GM21423 (cell line): ENCODE measurements at regions not wholly inside any gene's neighbourhood (a gene's known extent, or its start where the extent isn't known, plus 50 kb on each side); places are given as distances from the start of the nearest gene placed in this dataset.
"Not testable (repeated sequence)": the region's sequence is repeated elsewhere in the genome, so short reads cannot be mapped to it uniquely, and the experiment has no call there.

Experiments used
- ATAC-seq: cut with Tn5 transposase; IDR thresholded peaks from one replicate; pipeline ENCODE4 v1.9.1; 2021; ENCODE audit warnings: mild to moderate bottlenecking, moderate library complexity; ENCODE audit not compliant: unreplicated experiment

DNA sequence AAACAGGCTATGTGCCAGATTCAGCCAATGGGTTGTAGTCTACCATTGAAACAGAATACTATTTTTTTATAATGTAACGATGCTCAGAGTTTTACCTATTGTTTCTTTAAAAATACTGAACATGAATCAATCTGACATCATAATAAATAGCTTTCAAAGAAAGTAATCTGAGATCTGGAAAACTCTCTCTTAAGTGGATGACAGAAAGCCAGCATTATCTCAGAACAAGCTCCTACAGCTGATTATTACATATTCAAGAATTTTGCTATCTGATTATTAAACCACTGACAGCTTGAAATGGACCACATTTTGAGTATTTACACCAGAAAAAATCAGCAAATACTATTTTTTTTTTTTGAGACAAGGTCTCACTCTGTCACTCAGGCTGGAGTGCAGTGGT is 484.2 kb upstream of the SOX9 start:
- no peak for ATAC-seq

DNA sequence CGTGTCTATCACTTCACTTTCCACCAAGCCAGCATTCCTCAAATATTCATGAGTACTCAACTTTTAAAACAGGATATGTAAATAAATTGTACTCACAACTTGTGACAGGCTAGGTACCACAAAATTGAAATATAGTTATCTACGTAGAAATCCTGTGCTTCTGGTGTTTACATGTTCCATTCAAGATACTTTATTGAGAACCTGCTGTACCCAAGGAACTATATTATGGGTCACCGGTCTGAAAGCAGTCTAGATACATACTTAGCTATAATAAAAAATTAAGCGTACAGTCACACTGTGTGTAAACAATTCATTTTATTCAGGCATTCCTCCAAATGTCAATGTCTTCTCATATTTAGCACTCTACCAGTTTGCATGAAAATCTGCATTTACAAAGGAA is 482.2 kb upstream of the SOX9 start:
- ATAC-seq: no peak

GRCh38 chr17:71639865-71640264 is 481.0 kb upstream of the SOX9 start:
- ATAC-seq: no peak

DNA sequence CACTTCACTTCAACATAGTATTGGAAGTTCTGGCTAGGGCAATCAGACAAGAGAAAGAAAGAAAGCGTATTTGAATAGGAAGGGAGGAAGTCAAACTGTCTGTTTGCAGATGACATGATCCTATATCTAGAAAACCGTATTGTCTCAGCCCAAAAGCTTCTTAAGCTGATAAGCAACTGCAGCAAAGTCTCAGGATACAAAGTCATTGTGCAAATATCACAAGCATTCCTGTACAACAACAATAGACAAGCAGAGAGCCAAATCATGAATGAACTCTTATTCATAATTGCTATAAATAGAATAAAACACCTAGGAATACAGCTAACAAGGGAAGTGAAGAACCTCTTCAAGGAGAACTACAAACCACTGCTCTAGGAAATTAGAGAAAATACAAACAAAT is 473.9 kb upstream of the SOX9 start:
- ATAC-seq: not testable (repeated sequence)

- not testable (repeated sequence) for ATAC-seq
These were observed 472.5 kb upstream of the SOX9 start for GRCh38 chr17:71648342-71648741.

GRCh38 chr17:71649941-71650350 is 470.9 kb upstream of the SOX9 start:
- ATAC-seq: no peak

DNA sequence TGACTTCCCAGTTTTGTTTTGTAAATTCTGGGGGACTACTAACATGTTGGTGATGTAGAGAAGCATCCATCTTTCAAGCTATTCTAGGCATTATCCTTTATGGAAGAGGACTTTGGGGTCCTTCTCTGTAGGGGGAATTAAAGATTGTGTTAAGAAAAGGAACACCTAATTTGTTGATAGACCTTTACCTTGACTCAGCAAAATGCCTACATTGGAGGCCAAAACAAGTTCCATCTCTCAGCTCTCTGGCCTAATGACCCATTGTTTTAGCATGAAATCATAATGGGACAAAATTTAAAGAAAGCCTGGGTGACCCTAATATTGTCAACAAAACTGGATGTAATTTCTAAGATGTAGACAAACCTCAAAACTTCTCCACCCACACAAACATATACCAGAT is 465.3 kb upstream of the SOX9 start:
- no peak for ATAC-seq

- ATAC-seq: no peak
These were observed 463.6 kb upstream of the SOX9 start for GRCh38 chr17:71656964-71657858.

DNA sequence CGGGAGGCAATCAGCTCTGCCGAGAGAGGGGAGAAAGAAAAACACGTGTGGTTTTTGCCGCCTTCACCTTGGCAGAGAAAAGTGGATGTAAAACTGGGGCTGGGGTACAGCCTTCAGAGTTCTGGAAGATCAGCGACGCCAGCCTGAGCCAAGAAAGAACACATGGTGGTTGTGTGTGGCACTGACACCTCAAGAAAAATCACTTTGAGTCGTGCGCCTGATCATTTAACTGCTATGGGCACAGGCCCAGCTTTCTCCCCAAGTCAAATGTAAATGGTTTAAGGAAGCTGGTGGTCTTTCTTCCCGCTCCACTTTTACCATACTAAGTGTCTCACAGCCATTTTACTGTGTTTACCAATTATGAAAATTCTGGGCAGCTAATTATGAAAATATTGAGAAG is 461.8 kb upstream of the SOX9 start:
- no peak for ATAC-seq

DNA sequence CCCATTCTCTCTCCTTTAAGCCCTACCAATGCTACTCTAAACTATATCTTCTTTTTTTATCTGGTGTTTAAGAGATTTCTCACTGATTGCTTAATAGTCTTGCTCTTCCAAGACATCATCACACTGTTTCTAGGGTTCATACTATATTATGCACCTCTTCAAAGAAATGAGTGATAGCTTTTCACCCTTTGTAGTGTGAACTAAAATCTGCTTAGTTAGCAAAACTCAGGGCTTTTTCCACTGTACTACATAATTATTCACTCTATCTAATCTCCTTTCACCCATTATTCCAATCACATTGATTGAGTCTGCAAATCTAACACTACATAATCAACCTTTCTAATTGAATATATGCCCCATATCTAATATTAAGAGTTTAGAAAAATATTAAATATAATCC is 456.0 kb upstream of the SOX9 start:
- ATAC-seq: no peak

GRCh38 chr17:71666047-71666446 is 454.8 kb upstream of the SOX9 start:
- ATAC-seq: no peak

GRCh38 chr17:71667661-71668060 is 453.2 kb upstream of the SOX9 start:
- no peak for ATAC-seq

GRCh38 chr17:71668807-71669206 is 452.0 kb upstream of the SOX9 start:
- no peak for ATAC-seq

GRCh38 chr17:71677439-71677838 is 443.4 kb upstream of the SOX9 start:
- no peak for ATAC-seq

GRCh38 chr17:71679832-71680231 is 441.0 kb upstream of the SOX9 start:
- ATAC-seq: no peak

- no peak for ATAC-seq
These were observed 439.2 kb upstream of the SOX9 start for GRCh38 chr17:71681427-71682173.

- ATAC-seq: no peak
These were observed 438.7 kb upstream of the SOX9 start for GRCh38 chr17:71682174-71682494.

- ATAC-seq: no peak
These were observed 431.0 kb upstream of the SOX9 start for GRCh38 chr17:71689782-71690181.

DNA sequence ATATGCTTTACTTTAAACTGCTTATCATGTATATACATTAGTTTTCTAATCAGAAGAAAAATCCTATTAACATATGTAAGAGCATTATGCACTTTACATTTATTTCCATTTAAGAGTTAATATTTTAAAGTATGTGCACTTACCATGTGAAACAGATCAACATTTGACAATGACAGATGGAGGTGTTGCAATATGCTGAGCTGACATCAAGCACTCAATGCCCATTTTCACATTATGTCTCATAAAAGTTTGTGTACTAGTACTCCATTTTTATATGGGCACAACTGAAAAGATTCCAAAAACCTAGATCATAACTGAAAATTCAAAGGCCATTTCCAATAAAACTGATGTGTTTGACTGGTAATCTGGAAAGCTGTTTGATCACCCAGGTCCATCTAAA is 420.9 kb upstream of the SOX9 start:
- ATAC-seq: no peak

DNA sequence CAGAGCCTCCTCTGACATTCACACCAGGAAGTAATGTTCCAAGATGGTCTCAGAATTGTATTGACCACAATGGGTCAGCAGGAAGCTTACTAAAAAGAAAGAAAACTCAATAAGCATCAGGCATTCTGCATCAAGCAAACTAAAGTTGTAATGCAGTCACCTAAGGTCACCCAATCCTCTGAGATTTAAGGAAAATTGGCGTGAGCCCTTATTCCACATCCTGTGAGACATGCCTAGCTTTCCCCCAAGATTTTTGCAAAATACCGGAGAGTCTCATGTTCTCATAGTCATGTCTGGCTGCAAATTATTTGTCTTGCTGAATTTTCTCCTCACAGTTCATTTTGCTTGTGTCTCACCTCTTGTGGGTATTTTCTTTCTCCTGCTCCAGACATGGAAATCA is 417.1 kb upstream of the SOX9 start:
- no peak for ATAC-seq

GRCh38 chr17:71709271-71709890 is 411.4 kb upstream of the SOX9 start:
- no peak for ATAC-seq

DNA sequence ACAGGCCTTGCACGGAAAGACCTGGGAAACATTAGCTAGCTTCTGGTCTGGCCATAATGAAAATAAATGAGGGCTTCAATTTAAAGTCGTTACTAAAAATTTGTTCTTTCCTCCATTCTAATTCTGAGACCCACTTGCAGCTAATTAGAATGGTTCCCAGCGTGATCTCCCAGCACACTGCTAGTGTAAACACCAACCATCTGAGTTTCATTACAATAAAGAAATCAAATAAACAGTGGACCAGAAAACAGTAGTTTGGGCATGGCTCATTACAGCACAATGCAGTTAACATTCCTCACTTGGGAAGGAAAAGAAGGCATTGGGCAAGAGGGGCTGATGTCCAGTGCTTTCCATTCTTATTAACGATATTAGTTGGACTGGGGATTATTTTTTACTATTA is 410.9 kb upstream of the SOX9 start:
- ATAC-seq: no peak
